ENCODE measurements at regions not wholly inside any gene's neighbourhood (a gene's known extent, or its start where the extent isn't known, plus 50 kb on each side); places are given as distances from the start of the nearest gene placed in this dataset.

DNA sequence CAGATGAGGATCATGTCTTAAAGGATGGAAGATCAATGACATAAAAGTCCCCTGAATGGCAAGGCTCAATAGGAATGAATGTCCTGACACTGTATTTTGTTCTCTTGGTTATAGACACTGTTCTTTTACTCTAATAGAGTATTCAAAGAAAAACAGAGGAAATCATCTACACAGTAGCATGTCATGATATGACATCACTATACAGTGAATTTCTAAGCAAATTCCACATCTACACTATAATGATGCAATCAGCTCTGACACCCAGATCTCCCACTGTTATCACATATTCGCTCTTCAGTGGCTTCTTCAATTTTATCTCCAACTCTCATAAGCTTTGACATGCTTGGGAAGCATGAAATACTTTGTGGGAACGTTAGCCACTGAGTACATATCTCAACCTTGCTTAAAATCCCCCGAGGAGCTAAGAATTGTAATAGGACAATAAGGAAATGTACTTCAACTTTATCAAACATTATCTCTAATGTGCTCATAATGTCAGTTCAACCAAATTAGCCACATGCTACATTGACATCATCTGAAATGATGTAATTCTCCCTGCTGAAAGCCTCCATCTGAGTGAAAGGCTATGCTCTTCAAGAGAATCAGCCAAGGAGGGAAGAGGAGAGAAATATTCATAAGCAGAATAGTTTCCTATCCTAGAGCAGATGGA lies 139.6 kb upstream of the PTCHD1 start:
- no peak overlapping the region for H3K4me3 ChIP-seq (ENCODE audit: low read depth, low read length)
- DNase-seq (ENCODE audit: low read depth), result no peak
- TF ChIP-seq MYC (IDR thresholded peaks at IDR 0.05; ENCODE audit: low read depth, low read length) (no peak), POLR2A (IDR thresholded peaks at IDR 0.05; ENCODE audit: extremely low read depth, insufficient read length) (no peak)
- TF ChIP-seq, protein P1, sequence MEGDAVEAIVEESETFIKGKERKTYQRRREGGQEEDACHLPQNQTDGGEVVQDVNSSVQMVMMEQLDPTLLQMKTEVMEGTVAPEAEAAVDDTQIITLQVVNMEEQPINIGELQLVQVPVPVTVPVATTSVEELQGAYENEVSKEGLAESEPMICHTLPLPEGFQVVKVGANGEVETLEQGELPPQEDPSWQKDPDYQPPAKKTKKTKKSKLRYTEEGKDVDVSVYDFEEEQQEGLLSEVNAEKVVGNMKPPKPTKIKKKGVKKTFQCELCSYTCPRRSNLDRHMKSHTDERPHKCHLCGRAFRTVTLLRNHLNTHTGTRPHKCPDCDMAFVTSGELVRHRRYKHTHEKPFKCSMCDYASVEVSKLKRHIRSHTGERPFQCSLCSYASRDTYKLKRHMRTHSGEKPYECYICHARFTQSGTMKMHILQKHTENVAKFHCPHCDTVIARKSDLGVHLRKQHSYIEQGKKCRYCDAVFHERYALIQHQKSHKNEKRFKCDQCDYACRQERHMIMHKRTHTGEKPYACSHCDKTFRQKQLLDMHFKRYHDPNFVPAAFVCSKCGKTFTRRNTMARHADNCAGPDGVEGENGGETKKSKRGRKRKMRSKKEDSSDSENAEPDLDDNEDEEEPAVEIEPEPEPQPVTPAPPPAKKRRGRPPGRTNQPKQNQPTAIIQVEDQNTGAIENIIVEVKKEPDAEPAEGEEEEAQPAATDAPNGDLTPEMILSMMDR (IDR thresholded peaks at IDR 0.05; ENCODE audit: low read depth, low read length), result no peak
- TF ChIP-seq, protein P2, sequence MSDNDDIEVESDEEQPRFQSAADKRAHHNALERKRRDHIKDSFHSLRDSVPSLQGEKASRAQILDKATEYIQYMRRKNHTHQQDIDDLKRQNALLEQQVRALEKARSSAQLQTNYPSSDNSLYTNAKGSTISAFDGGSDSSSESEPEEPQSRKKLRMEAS (IDR thresholded peaks at IDR 0.05; ENCODE audit: low read depth, low read length), result no peak

DNA sequence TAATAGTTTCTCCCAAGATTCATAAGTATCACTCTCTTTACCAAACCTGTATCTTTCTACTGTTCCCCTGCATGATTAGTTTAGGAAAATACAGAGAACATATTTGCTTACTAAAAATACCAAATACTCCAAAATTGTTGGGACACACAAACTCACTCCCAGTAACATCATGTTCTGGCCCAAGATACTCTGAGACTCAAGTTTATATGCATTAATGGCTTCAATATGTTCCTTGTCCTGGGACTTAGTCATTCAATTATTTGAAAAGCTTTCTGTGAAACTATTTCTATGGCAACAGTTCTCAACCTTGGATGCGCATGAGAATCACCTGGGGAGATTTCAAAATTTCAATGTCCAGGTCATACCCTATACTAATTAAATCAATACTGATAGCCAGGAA lies 138.9 kb upstream of the PTCHD1 start:
- no peak for TF ChIP-seq MYC (IDR thresholded peaks at IDR 0.05; ENCODE audit: low read depth, low read length)
- TF ChIP-seq POLR2A (IDR thresholded peaks at IDR 0.05; ENCODE audit: extremely low read depth, insufficient read length), result no peak
- TF ChIP-seq, protein P1 (IDR thresholded peaks at IDR 0.05; ENCODE audit: low read depth, low read length), result no peak
- DNase-seq (ENCODE audit: low read depth), result no peak
- H3K4me3 ChIP-seq (ENCODE audit: low read depth, low read length), result no peak overlapping the region

DNA sequence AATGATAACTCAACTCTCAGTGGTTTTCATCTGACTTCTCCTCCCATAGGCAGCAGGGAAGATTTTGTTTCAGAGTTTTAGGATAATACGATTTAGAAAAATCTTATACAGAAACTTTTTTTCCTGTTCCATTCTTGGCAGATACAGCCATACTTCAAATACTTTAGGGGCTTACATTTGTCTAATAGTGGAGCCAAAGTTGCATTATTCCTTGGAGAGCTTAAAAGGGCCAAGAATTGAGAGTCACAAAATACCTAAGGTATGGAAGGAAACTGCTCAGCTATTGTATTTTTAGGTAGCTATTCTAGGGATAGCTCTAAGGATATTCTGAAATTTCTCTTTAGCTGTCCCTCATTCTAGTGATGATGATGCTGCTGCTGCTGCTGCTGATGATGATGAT lies 132.9 kb upstream of the PTCHD1 start:
- TF ChIP-seq POLR2A (IDR thresholded peaks at IDR 0.05; ENCODE audit: extremely low read depth, insufficient read length) (no peak), MYC (IDR thresholded peaks at IDR 0.05; ENCODE audit: low read depth, low read length) (no peak)
- TF ChIP-seq, protein P2 (IDR thresholded peaks at IDR 0.05; ENCODE audit: low read depth, low read length), result no peak
- no peak for DNase-seq (ENCODE audit: low read depth)
- H3K4me3 ChIP-seq (ENCODE audit: low read depth, low read length), result no peak overlapping the region

DNA sequence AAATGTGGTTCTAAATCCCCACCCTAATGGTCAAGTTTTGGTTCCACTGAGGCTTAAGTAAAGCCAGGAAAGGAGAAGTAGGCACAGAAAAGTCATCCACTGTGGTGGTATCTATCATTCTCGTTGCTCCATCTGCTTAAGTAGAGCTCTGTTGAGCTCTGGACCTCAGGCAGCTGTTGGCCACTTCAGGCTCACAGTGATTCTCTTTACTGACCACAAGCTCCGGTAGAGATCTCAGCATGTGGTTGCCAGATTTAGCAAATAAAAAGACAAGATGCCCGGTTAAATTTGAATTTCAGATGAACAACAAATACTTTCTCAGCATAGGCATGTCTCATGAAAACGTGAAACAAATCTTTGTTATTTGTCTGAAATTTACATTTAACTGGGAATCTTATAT lies 132.3 kb upstream of the PTCHD1 start:
- H3K4me3 ChIP-seq (ENCODE audit: low read depth, low read length), result no peak overlapping the region
- no peak for DNase-seq (ENCODE audit: low read depth)
- TF ChIP-seq, protein P1 (IDR thresholded peaks at IDR 0.05; ENCODE audit: low read depth, low read length), result no peak

DNA sequence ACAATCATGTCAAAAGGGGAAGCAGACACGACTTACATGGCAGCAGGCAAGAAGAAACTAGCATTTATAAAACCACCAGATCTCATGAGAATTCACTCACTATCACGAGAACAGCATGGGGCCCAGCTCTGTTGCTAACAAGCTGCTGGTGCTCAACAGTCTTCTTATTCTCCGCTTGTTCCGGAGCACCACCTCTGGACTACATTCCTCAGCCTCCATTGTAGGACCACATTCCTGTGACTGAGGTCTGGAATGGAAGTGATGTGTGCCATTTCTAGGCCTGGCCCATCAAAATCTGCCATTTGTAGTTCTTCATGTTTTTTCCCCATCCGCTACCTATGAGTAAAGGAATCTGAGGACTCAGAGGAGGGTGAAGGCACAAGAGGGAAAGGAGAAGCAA lies 111.5 kb upstream of the PTCHD1 start:
- TF ChIP-seq, protein P2 (IDR thresholded peaks at IDR 0.05; ENCODE audit: low read depth, low read length), result no peak
- TF ChIP-seq, protein P1 (IDR thresholded peaks at IDR 0.05; ENCODE audit: low read depth, low read length), result no peak
- TF ChIP-seq POLR2A (IDR thresholded peaks at IDR 0.05; ENCODE audit: extremely low read depth, insufficient read length), result no peak
- DNase-seq (ENCODE audit: low read depth), result no peak
- no peak overlapping the region for H3K4me3 ChIP-seq (ENCODE audit: low read depth, low read length)

DNA sequence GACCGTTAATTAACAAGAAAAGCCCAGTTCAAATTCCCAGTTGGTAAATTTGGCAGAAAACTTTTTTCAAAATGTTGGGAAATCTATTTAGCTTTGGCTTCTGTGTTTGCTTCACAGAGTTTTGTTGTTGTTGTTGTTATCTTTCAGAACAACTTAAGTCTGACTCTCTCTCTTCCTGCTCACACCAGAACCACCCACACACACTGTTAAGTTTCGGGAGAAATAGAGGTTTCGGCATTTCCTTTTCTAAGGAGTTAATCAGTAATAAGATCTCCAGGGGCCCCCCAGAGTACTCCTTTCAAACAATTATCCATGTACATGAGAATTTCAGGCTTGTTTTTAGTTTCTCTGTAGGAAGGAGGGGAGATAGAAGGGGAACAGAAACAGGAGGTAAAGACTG lies 106.2 kb upstream of the PTCHD1 start:
- no peak for TF ChIP-seq POLR2A (IDR thresholded peaks at IDR 0.05; ENCODE audit: extremely low read depth, insufficient read length)
- TF ChIP-seq, protein P1 (IDR thresholded peaks at IDR 0.05; ENCODE audit: low read depth, low read length), result no peak
- TF ChIP-seq, protein P2 (IDR thresholded peaks at IDR 0.05; ENCODE audit: low read depth, low read length), result no peak
- no peak for TF ChIP-seq MYC (IDR thresholded peaks at IDR 0.05; ENCODE audit: low read depth, low read length)
- no peak for DNase-seq (ENCODE audit: low read depth)
- no peak overlapping the region for H3K4me3 ChIP-seq (ENCODE audit: low read depth, low read length)
